ENCODE measurements at regions not wholly inside any gene's neighbourhood (a gene's known extent, or its start where the extent isn't known, plus 50 kb on each side); places are given as distances from the start of the nearest gene placed in this dataset.
"Not testable (repeated sequence)": the region's sequence is repeated elsewhere in the genome, so short reads cannot be mapped to it uniquely, and the experiment has no call there.

- TF ChIP-seq CTCF (IDR thresholded peaks at IDR 0.05; ENCODE audit: low read depth, low read length, missing control alignments): no peak
- DNase-seq (ENCODE audit: extremely low read depth, low read depth): no peak
- no peak overlapping the region for H3K4me3 ChIP-seq (replicated peaks; ENCODE audit: low read depth, low read length)
Observed at GRCh38 chr5:126677121-126677520, 76.4 kb downstream of the PHAX start.

DNA sequence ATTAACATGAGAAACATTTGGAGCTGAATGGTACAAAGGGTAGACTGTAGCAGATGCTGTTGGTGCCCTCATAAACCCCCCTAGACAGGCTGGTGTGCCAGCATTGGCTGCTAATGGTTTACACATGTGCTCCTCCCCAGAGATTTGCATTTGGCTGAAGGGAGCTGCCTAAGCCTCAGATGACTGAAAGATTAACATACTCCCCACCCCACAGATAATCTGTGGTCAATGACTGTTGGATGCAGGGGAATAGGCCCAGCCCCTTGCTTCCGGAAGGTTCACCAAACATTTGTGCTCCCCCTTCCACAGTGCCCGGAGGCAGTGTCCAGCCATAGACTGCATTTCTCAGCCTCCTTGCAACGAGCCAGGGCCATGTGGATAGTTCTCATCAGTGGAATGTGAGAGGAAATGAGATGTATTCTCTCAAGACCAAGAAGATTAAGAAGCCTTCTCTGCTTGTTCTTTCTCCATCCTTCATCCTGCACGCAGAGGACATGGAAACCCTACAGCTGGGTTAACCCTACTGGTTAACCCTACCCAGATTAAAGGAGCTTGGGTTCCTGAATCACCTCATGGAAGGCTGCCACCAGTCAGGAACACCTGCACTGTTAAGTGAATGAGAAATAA, 79.6 kb downstream of the PHAX start:
- H3K4me3 ChIP-seq (replicated peaks; ENCODE audit: low read depth, low read length): no peak overlapping the region
- no peak for TF ChIP-seq CTCF (IDR thresholded peaks at IDR 0.05; ENCODE audit: low read depth, low read length, missing control alignments)

GRCh38 chr5:126681314-126681713, 80.6 kb downstream of the PHAX start:
- not testable (repeated sequence) for H3K4me3 ChIP-seq (replicated peaks; ENCODE audit: low read depth, low read length); DNase-seq (ENCODE audit: extremely low read depth, low read depth)

More for the DNA sequence above, 79.6 kb downstream of the PHAX start:
- peak; percentile 65 for DNase-seq (ENCODE audit: extremely low read depth, low read depth)

- TF ChIP-seq CTCF (IDR thresholded peaks at IDR 0.05; ENCODE audit: low read depth, low read length, missing control alignments): no peak
- H3K4me3 ChIP-seq (replicated peaks; ENCODE audit: low read depth, low read length): no peak overlapping the region
- DNase-seq (ENCODE audit: extremely low read depth, low read depth): no peak
Observed at GRCh38 chr5:126681970-126682369, 81.2 kb downstream of the PHAX start.

DNA sequence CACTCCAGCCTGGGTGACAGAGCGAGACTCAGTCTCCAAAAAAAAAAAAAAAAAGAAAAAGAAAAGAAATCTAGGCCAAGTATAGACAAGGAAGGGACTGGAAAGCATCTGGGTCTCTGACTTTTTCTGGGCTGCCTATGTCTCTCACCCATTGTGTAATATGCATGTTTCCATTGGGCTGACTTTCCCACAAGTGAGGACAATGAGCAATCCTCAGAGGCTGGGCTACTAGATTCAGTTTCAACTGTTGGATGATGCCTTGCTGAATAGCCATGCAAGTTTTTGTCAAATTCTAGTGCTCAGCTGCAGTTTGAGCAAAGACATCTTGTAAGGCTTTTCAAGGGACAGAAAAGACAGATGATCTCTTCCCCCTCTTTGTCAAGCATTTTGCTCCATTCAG, 82.1 kb downstream of the PHAX start:
- DNase-seq (ENCODE audit: extremely low read depth, low read depth): no peak
- TF ChIP-seq CTCF (IDR thresholded peaks at IDR 0.05; ENCODE audit: low read depth, low read length, missing control alignments): no peak
- H3K4me3 ChIP-seq (replicated peaks; ENCODE audit: low read depth, low read length): no peak overlapping the region

- no peak for TF ChIP-seq CTCF (IDR thresholded peaks at IDR 0.05; ENCODE audit: low read depth, low read length, missing control alignments)
- no peak overlapping the region for H3K4me3 ChIP-seq (replicated peaks; ENCODE audit: low read depth, low read length)
- no peak for DNase-seq (ENCODE audit: extremely low read depth, low read depth)
Observed at GRCh38 chr5:126683912-126684311, 83.2 kb downstream of the PHAX start.

DNA sequence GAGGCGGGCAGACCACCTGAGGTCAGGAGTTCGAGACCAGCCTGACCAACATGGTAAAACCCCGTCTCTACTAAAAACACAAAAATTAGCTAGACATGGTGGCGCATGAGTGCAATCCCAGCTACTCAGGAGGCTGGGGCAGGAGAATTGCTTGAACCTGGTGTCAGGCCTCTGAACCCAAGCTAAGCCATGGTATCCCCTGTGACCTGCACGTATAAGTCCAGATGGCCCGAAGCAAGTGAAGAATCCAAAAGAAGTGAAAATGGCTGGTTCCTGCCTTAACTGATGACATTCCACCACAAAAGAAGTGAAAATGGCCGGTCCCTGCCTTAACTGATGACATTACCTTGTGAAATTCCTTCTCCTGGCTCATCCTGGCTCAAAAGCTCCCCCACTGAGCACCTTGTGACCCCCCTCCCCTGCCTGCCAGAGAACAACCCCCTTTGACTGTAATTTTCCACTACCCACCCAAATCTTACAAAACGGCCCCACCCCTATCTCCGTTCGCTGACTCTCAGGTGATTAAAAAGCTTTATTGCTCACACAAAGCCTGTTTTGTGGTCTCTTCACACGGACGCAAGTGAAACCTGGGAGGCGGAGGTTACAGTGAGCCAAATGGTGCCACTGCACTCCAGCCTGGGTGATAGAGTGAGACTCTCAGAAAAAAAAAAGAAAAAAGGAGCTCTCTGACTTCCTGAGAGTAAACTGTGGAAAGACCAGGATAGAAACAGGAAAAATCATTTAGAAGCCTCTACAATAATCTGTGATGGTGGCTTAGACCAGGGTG, 84.1 kb downstream of the PHAX start:
- DNase-seq (ENCODE audit: extremely low read depth, low read depth); H3K4me3 ChIP-seq (replicated peaks; ENCODE audit: low read depth, low read length): not testable (repeated sequence)

All from HFF-Myc (cell line).